ENCODE measurements at regions not wholly inside any gene's neighbourhood (a gene's known extent, or its start where the extent isn't known, plus 50 kb on each side); places are given as distances from the start of the nearest gene placed in this dataset.
A peak's percentile ranks its signal among the peaks of the same experiment; 100 is the strongest.

- H3K27ac ChIP-seq: no peak overlapping the region
- TF ChIP-seq CTCF (IDR thresholded peaks at IDR 0.05): no peak
- DNase-seq (ENCODE audit: low spot score): no peak
- no peak overlapping the region for H3K4me3 ChIP-seq
These were observed 518.7 kb upstream of the MEF2C start for GRCh38 chr5:89401659-89402058.

DNA sequence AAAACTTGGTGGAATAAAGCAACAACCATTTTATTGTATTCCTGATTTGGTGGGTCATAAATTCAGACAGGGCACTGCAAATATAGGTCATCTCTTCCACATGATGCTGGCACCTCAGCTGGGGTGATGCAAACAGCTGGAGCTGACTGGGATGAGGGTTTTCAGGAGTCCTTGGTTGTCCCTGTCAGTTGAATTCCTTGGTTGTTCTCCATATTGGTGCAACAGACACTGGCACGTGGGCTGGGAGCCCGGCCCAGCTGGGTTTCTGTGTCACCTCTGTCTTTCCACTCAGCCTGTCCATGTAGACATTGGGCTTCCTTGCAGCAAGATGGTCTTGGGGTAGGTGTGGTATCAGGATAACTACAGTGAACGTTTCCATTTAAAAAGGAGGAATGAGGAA is 518.0 kb upstream of the MEF2C start:
- Histone ChIP-seq H3K27ac (no peak overlapping the region), H3K4me3 (no peak overlapping the region)
- no peak for DNase-seq (ENCODE audit: low spot score)
- TF ChIP-seq CTCF (IDR thresholded peaks at IDR 0.05): no peak

DNA sequence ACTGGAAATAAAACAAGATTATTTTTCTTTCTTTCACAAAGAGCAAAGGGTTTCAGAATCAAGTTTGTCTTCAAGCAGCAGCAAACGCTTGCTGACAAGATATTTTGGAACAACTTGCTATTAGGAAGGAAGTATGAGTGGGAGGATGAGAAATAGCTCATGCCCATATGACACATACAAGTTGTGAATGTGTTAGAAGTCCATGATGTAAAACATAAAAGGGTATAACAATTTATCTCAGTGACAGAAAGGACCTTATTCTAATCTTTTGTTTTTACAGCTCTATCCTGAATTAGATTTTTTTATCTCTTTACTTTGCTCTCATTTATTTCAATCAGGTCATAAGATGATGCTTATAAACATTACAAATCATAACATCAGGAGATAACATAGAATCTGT is 516.6 kb upstream of the MEF2C start:
- no peak overlapping the region for H3K27ac ChIP-seq
- no peak overlapping the region for H3K4me3 ChIP-seq
- no peak for DNase-seq (ENCODE audit: low spot score)
- TF ChIP-seq CTCF (IDR thresholded peaks at IDR 0.05): no peak

- peak overlapping the region in 1 of 2 donors; percentile 63 for H3K27ac ChIP-seq
- no peak for TF ChIP-seq CTCF (IDR thresholded peaks at IDR 0.05)
- H3K4me3 ChIP-seq: peak overlapping the region; percentile 48
- no peak for DNase-seq (ENCODE audit: low spot score)
These were observed 514.1 kb upstream of the MEF2C start for GRCh38 chr5:89397096-89397495.

DNA sequence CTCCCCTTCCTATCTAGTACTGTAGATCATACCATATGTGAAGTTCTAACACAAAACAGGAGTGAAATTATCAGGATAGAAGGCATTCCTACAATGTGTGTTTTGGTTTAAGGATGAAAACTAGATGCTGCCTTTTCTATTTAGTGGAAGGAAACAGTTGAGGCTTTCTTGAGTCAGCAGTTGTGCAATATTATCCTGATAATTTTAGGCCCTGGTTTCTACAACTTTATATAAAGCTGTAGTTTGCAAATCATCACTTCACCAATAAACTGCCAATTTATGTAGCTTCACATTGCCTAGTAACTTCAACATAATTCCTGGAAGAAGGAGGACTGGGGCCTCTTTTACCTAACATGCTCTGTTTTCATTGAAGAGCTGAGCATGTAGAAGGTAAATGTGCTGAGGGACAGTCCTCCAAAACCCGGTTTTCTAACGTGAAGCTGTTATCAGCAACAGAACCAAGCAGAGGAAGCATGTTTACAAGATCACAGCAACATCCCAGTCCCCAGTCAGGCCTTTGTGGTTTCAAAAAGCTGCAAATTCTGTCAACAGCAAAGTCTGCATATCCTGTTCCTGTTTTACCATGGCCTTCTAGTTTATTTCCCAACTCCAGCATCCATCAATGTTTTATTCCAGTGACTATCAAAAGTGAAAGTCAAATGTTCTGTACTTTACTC is 513.4 kb upstream of the MEF2C start:
- DNase-seq (ENCODE audit: low spot score): no peak
- Histone ChIP-seq H3K4me3 (peak overlapping the region; percentile 48), H3K27ac (peak overlapping the region in 1 of 2 donors; percentile 63)
- no peak for TF ChIP-seq CTCF (IDR thresholded peaks at IDR 0.05)

DNA sequence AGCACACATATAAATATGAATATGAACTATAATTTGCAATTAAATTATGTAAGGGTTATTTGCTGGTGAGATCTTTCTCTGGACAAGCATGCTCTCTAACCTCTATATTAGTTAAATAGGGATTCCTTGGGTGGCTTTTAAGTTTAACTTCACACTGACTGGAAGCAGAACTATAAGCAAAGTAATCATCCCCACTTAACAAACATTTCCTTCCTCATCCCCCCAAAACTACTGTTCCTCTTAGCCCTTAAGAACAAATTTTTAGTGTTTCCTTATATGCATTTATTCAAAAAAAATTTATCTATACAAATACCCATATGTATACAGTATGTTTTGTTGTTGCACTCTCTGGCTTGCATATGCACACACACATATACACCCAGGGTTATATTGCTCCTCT is 512.1 kb upstream of the MEF2C start:
- TF ChIP-seq CTCF (IDR thresholded peaks at IDR 0.05): no peak

GRCh38 chr5:89388872-89389271 is 505.9 kb upstream of the MEF2C start:
- no peak overlapping the region for H3K4me3 ChIP-seq
- TF ChIP-seq CTCF (IDR thresholded peaks at IDR 0.05): no peak

More for the DNA sequence above, 512.1 kb upstream of the MEF2C start:
- Histone ChIP-seq H3K4me3 (no peak overlapping the region), H3K27ac (no peak overlapping the region)
- DNase-seq (ENCODE audit: low spot score): no peak

More at GRCh38 chr5:89388872-89389271, 505.9 kb upstream of the MEF2C start:
- DNase-seq (ENCODE audit: low spot score): no peak
- H3K27ac ChIP-seq: no peak overlapping the region
